ENCODE measurements at regions not wholly inside any gene's neighbourhood (a gene's known extent, or its start where the extent isn't known, plus 50 kb on each side); places are given as distances from the start of the nearest gene placed in this dataset.

DNA sequence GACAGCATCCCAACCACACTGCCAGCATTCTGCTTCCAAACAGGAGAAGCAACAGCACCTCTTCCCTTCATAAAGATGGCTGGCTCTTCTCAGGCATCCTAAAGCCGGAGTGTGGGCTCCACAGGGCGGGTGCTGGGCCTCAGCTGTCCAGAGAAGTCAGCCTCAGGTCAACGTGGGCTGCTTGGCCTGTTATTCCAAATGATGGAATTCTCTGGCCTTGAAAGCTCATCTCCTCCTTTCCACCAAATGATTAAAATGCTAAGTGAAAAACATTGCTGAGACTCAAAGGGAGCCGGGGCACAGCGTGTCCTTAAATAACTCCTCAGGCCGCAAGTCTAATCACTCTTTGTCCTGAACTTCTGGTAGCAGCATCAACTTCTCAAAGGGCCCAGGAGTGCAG is 53.1 kb upstream of the CPXM2 start:
- Histone ChIP-seq H3K9me3 (ENCODE audit: low read depth, low read length, poor library complexity, severe bottlenecking) (no peaks in the 10 kb centered on the region), H3K4me3 (ENCODE audit: low read depth, low read length, poor library complexity, severe bottlenecking) (no peak overlapping the region), H3K27me3 (replicated peaks; ENCODE audit: insufficient read depth, low read depth, low read length, poor library complexity) (no peaks in the 10 kb centered on the region), H3K27ac (ENCODE audit: low read depth, low read length, poor library complexity, severe bottlenecking) (no peak overlapping the region), H3K36me3 (ENCODE audit: insufficient read depth, low read length, poor library complexity, severe bottlenecking) (no peaks in the 10 kb centered on the region), H3K4me1 (ENCODE audit: insufficient read depth, low read length, poor library complexity, severe bottlenecking) (no peaks in the 10 kb centered on the region)
- no TSS peak for BruUV-seq (replicated peaks)
- intact Hi-C loops (cut with micrococcal nuclease; ENCODE audit: unreplicated experiment) = no loop called here
- ChIA-PET POLR2A (ENCODE audit: low non-redundant PET) (no interaction called here), CTCF (no interaction called here)
- no peak for DNase-seq (ENCODE audit: low spot score)
- TF ChIP-seq, protein P1, sequence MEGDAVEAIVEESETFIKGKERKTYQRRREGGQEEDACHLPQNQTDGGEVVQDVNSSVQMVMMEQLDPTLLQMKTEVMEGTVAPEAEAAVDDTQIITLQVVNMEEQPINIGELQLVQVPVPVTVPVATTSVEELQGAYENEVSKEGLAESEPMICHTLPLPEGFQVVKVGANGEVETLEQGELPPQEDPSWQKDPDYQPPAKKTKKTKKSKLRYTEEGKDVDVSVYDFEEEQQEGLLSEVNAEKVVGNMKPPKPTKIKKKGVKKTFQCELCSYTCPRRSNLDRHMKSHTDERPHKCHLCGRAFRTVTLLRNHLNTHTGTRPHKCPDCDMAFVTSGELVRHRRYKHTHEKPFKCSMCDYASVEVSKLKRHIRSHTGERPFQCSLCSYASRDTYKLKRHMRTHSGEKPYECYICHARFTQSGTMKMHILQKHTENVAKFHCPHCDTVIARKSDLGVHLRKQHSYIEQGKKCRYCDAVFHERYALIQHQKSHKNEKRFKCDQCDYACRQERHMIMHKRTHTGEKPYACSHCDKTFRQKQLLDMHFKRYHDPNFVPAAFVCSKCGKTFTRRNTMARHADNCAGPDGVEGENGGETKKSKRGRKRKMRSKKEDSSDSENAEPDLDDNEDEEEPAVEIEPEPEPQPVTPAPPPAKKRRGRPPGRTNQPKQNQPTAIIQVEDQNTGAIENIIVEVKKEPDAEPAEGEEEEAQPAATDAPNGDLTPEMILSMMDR (conservative IDR thresholded peaks at IDR 0.05; ENCODE audit: low read depth, low read length) = no peak

DNA sequence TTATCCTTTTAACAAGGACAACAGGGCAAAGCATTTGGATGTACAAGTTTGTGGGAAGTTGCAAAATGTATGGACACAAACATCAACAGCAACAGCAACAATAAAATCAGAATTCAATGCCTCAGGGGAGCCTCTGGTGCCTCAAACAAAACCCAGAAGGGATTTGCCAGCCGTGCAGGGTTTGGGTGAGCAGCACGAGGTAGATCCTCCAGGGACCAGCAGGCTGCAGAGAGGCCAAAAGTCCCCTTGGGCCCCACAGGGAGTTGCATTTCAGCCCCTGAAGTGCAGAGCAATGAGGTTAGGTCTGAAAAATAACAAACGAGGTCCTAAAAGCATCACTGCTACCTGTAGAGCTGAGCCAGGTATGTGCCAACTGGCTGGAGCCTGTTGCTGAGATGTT is 51.7 kb upstream of the CPXM2 start:
- Histone ChIP-seq H3K4me3 (ENCODE audit: low read depth, low read length, poor library complexity, severe bottlenecking) (no peak overlapping the region), H3K36me3 (ENCODE audit: insufficient read depth, low read length, poor library complexity, severe bottlenecking) (no peaks in the 10 kb centered on the region), H3K27me3 (replicated peaks; ENCODE audit: insufficient read depth, low read depth, low read length, poor library complexity) (no peaks in the 10 kb centered on the region), H3K27ac (ENCODE audit: low read depth, low read length, poor library complexity, severe bottlenecking) (no peak overlapping the region), H3K9me3 (ENCODE audit: low read depth, low read length, poor library complexity, severe bottlenecking) (no peaks in the 10 kb centered on the region), H3K4me1 (ENCODE audit: insufficient read depth, low read length, poor library complexity, severe bottlenecking) (no peaks in the 10 kb centered on the region)
- DNase-seq (ENCODE audit: low spot score) = no peak
- intact Hi-C loops (cut with micrococcal nuclease; ENCODE audit: unreplicated experiment) = no loop called here
- ChIA-PET CTCF (no interaction called here), POLR2A (ENCODE audit: low non-redundant PET) (no interaction called here)
- TF ChIP-seq EZH2 (IDR thresholded peaks at IDR 0.05; ENCODE audit: borderline replicate concordance, low read depth, low read length, poor library complexity, severe bottlenecking) = no peak
- TF ChIP-seq, protein P1 (conservative IDR thresholded peaks at IDR 0.05; ENCODE audit: low read depth, low read length) = no peak
- no TSS peak for BruUV-seq (replicated peaks)

DNA sequence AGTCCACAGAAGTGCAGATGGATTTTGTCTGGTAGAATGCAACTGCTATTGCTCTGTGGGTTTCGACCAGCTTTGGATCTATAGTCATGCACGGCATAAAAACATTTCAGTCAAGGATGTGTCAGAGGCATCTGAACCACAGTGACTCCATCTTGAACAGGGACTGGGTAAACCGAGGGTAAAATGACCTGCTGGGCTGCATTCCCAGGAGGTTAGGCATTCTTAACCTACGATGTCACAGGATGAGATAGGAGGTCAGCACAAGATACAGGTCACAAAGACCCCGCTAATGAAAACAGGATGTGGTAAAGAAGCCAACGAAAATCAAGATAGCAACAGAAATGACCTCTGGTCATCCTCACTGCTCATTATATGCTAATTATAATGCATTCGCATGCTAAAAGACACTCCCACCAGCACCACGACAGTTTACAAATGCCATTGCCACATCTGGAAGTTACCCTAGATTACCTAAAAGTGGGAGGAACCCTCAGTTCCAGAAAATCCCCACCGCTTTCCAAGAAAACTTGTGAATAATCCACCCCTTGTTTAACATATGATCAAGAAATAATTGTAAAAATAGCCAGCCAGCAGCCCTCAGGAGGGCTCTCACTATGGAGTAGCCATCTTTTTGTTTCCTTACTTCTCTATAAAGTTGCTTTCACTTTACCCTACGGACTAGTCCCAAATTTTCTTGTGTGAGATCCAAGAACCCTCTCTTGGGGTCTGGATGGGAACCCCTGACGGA is 50.7 kb upstream of the CPXM2 start:
- ChIA-PET CTCF (no interaction called here), POLR2A (ENCODE audit: low non-redundant PET) (no interaction called here)
- H3K9me3 ChIP-seq (ENCODE audit: low read depth, low read length, poor library complexity, severe bottlenecking) = no peaks in the 10 kb centered on the region
- TF ChIP-seq EZH2 (IDR thresholded peaks at IDR 0.05; ENCODE audit: borderline replicate concordance, low read depth, low read length, poor library complexity, severe bottlenecking) = no peak
- TF ChIP-seq, protein P1 (conservative IDR thresholded peaks at IDR 0.05; ENCODE audit: low read depth, low read length) = no peak
- no peak overlapping the region for H3K4me3 ChIP-seq (ENCODE audit: low read depth, low read length, poor library complexity, severe bottlenecking)
- no peak overlapping the region for H3K27ac ChIP-seq (ENCODE audit: low read depth, low read length, poor library complexity, severe bottlenecking)
- H3K27me3 ChIP-seq (replicated peaks; ENCODE audit: insufficient read depth, low read depth, low read length, poor library complexity) = no peaks in the 10 kb centered on the region
- no peaks in the 10 kb centered on the region for H3K36me3 ChIP-seq (ENCODE audit: insufficient read depth, low read length, poor library complexity, severe bottlenecking)
- DNase-seq (ENCODE audit: low spot score) = no peak
- intact Hi-C loops (cut with micrococcal nuclease; ENCODE audit: unreplicated experiment) = no loop called here
- H3K4me1 ChIP-seq (ENCODE audit: insufficient read depth, low read length, poor library complexity, severe bottlenecking) = no peaks in the 10 kb centered on the region
- no TSS peak for BruUV-seq (replicated peaks)
